Bone marrow (tissue), 2 donors: ENCODE measurements at regions not wholly inside any gene's neighbourhood (a gene's known extent, or its start where the extent isn't known, plus 50 kb on each side); places are given as distances from the start of the nearest gene placed in this dataset.

Source experiments
- DNase-seq, 2 donors: peaks; one replicate each; lab custom pipeline; 2025; lab: John Stamatoyannopoulos, UW

DNA sequence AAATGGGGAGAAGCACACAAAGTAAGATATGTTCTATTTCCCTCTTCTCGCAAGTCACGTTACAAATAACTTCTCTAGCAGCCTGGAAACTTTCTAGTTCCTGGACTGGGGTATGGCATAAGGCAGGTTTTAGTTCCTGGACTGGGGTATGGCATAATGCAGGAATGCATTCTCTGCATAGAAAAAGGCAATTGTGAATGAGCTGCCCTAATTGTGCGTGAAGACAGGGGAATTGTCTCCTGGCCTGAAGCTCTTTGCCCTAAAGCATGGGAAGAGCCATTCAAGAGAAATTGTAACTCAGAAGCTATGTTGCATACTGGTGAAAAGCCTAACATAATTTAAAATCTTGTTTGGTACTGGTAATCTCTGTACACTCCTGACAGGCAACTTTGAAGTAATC, 54.3 kb upstream of the CBLB start:
- no peak for DNase-seq

DNA sequence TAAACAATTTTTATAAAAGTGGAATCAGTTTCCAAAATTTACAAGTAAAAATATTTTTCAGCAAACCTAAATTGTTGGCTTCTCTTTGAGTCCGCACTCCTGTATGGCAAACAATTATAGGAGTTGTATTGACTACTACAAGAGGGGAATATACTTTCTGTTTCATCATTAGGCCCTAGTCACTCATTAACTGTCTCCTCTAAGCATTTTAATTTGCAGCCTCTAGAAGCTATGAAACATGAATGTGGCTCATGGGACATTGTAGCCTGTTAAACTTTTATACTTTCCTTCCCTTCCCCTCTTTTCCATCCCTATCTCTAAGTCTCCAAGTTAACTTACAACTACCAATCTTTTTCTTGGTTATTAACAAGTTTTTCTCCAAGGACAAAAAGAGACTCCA, 58.9 kb upstream of the CBLB start:
- DNase-seq: no peak

DNA sequence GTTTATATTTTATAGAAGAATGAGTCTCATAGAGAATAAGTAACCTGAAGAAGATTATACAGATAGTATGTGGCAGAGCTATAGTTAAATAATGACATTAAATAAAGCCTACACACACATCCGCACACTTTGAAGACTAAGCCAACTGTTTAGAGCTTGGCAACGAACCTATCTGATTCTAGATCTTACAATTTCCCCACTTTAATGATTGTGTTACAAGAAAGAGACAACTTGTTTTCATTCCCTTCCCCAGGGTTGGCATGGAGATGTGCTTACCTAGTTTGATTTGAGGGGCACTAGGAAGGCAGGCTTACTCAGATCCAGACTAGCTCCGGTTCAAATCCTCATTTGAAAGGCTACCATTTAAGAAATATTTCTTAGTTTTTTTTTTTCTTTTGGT, 61.9 kb upstream of the CBLB start:
- DNase-seq: no peak

DNA sequence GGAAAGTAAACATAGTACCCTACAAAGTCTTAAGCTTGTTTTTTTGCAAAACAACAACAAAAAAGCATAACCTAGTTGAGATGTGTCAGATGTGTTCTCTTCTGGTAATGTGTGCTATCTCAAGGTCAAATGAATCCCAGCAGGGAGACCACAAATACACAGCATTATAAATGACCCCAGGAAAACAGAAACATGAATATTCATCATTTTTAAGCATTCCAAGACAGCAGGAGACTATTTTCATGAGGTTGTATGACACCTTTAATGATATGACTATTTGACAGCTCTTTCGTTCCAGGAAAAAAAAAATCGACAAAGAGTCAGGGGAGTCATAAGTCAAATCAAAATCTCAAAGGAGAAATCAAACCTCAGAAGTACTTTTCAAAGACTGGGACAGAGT, 62.7 kb upstream of the CBLB start:
- no peak for DNase-seq

DNA sequence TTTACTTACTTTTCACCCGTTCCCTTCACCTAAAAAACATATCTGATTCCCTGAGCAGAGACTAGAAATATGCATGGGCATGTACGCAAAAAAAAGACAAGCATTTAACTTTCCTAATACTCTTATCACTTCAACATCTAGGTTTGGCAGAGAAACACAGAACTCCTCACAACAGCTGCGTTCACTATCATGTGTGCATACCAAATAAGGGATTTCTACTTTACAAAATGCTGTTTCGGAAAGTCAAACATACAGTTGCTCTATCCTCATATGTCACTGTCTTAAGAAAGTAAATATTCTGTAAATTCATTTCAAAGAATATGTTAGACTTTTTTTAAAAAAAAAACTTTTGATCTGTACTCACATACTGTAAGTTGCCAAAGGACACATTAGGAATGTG, 65.1 kb upstream of the CBLB start:
- DNase-seq: no peak

DNA sequence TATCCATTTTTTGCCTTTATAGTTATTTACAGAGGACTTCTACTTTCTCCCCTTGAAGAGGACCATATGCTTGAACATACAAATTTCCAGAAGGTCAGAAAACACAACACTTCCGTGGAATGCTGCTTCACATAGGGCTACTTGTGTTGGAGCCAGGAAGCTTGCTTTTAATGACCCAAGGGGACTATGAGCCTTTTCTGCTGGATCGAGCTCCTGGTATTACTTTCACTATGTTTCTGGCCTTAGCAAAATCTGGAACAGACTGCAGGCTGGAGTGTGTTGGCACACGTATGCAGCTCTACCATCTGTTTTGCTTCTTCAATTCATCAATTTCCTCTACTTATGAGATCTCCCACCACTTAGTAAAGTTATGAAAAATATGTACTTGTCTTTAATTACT, 69.3 kb upstream of the CBLB start:
- DNase-seq: no peak

DNA sequence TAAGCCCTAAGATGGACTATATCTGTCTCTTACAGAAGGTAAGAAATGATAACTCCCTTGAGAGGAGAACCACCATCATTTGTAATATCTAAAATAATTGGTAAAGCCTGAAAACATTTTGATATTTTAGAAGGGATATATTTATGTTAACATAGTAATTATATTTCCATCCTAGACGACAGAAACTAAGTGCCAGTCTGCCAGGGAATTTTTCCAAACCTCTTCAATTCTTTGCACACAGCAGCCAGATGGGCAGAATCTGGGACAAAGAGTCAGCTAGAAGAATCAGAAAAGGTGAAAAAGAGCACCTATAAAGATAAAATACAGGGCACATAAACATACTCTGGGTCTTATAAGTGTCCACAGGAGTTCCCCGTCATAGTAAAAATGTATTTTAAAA, 70.0 kb upstream of the CBLB start:
- no peak for DNase-seq

DNA sequence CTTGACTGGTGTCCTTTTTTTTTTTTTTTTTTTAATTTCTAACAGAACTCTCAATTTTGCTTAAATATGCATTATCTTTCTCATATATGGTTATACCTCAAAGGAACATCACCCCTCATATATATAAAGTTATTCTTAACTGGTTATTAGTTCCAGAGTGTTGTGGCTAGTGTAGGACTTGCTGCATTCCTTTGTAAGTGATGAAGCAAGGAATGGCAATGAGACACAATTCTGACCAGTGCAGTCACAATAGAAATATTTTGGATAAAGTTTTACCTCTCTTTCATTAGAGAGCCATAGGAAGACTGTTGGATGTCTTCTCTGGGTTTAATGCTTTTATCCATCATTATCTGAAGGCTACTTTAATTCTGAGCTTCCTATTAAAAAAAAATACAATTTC, 75.5 kb upstream of the CBLB start:
- no peak for DNase-seq

DNA sequence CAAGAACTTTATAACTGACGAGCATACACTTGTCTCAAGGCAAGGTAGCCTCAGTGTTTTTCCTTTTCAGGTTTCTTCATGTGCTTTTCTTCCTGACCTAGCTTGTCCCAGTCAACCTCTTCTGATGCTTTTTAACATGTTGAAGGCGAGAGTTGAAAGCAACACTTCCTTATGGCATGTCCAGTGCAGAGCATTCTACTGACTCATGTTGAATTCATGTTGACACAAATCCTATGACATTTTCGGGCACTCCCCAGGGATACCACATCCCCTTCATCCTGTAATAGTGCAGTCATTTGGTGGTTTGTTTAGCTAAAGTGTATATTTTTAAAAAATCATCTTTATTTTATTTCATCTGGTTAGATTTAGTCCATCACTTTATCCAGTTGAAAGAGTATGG, 75.9 kb upstream of the CBLB start:
- no peak for DNase-seq

DNA sequence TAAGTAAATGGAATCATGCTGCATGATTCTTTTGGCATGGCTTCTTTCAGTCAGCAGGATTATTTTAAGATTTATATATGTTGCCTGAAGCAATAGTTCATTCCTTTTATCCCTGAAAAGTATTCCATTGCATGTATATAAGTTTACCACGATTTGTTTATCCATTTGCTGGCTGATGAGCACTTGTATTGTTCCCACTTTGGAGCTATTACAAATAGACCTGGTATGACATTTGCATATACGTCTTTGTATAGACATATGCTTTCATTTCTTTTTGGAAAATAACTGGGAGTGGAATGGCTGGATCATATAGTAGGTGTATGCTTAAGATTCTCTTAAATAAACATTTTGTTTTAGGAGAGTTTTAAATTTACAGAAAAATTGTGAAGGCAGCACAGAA, 79.3 kb upstream of the CBLB start:
- no peak for DNase-seq

DNA sequence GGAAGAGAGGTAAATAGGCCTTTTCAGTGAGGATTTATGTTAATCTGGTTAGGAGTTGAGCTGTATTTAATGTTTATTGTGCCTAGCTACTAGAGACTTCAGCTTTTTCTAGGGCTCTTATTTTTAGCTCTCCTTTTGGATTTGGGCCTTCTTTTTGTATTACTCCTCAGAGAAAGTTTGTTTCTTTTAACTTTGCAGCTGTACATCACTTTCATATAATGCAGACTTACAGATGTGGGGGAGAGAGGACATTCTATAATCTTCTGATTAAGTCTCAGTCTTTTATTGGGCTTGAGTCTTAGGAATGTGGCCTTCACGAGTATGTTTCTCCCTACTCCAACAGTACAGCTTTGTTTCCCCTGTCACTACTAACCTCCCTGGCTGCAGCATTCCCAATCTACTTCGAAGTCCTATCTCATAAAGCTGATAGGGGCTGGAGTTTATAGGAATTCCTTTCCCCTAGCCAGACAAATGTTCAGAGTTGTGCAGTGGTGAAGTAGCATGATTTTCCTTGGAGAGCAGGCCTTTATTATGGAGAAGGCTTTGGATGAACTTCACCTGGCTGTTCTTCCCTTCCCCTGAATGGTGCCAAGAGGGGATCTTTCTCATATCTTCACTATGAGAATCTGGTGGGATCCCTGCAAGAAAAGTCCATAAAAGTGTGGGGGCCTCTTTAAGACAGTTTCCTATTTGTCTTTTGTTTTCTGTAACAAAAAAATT, 82.2 kb upstream of the CBLB start:
- DNase-seq: no peak

DNA sequence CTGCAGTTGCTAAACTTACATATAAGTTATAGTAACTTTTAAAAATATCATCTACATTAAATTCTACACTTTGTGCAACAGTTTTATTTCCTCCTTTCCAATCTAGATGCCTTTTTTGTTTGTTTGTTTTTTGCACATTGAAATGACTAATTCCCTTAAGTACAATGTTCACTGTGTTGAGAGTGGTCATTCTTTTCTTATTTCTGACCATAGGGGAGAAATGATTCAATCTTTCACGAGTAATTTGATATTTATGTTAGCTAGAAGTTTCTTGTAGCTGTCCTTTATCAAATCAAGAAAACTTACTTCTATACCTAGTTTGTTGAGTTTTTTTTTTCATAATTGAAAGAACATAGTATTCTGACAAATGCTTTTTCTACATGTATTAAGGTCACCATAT, 85.0 kb upstream of the CBLB start:
- DNase-seq: no peak

DNA sequence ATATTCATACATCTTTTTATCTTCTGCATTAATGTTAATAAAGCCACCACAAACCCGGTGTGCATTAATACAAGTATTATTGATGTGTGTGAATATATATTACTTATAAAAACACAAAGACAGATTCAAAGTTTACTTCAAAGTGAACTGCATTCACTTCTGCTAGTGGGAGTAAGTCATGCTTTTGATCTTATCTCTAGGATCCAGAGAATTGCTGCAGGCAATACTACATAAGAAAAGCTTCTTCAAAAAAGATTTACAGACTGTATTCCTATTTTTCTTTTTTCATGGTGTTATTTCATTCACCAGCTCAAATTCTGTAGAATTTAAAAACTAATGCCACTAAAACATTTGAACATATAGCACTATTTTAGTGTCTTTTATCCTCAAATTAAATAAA, 87.5 kb upstream of the CBLB start:
- no peak for DNase-seq

DNA sequence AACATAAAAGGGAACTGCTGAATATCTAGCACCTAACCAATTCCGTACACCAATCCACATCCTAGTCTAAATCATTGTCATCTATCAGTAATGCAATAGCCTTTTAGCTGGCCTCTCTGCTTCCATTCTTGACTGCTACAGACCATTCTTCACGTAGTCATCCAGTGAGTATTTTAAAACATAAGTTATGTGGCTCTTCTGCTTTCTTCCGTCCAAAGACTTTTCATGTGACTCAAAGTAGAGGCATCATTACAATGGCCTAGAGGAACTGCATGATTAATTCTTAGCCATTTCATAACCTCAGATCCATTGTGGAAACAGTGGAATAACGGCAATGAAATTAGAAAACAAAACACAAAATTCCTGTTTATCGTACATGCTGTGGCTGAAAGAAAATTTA, 88.9 kb upstream of the CBLB start:
- no peak for DNase-seq

DNA sequence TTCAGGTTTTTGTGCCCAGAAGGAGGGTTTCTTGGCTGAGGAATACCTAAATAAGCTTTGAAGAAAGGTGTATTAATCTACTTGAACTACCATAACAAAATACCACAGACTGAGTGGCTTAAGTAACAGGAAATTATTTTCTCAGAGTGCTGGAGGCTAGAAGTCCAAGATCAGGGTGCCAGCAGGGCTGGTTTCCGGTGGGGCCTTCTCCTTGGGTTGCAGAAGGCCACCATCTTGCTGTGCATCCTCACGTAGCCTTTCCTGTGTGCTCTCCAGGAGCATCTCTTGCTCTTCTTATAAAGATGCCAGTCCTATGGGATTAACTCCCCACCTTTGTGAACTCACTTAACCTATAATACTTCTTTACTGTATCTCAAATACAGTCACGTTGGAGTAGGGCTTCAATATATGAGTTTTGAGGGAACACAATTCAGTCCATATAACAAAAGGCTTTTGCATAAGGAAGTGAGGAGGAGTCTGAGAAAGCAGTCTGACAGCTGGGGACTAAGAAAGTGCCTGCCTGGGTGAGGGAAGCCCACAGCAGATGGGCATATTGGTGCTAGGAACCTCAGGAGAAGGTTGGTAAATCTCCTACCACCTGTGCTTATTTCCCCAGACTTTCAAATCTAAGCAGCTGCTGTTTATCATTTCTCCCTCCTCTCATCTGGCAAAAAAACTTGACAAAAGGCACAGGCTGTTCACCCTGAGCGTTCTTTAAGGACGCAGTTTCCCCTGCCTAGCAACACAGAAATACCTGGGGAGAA, 89.6 kb upstream of the CBLB start:
- DNase-seq: no peak

DNA sequence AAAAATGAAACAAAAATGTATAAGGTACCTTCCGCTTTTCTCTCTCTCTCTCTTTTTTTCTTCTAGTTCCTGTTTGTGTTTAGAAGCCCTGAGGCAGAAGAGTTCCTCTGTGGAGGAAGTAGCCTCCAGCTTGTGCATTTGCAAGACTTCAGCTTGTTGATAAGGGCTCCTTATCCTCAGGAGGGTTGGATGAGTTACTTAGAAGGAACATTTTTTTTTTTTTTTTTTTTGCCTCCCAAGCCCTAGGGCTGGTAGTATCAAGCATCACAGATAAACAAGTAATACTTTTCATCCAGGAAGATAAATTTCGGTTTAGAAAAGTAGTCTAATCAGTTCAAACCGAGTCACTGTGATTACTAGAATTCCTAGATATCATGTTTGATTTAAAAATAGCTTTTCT, 91.0 kb upstream of the CBLB start:
- no peak for DNase-seq

DNA sequence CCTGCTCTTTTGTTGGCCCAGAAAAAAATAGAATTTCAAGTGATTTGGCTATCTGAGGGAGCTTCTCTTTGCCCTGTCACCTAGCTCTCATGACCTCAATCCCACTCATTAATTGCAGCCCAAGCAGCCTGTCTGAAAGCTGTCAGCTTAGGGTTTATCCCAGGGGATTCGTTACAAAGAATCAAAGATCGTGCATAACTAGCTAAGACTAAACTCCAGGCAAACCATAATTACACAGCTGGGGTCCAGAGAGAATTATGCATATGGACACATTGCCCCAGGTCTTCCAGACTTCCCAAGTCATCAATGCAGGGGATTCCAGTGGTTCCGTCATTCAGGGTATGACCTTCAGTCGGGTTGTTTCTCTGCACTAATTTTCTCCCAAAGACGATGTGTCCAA, 91.6 kb upstream of the CBLB start:
- no peak for DNase-seq

DNA sequence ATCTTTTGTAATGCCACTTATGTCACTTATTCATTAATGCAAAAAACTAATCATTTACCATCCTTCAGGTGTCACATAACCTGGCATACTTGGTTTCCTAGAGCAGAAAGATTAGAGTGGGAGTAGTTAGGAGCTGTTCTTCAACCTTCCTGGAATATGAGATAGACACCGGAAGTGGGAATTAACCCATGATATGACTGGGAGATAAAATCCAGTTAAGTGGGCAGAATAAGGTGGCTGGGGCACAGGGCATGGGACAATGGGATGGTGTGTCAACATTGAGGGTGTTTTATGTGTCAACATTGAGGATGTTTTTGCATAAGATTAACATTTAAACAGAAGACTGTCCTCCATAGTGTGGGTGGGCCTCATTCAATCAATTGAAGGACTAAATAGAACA, 94.3 kb upstream of the CBLB start:
- no peak for DNase-seq

DNA sequence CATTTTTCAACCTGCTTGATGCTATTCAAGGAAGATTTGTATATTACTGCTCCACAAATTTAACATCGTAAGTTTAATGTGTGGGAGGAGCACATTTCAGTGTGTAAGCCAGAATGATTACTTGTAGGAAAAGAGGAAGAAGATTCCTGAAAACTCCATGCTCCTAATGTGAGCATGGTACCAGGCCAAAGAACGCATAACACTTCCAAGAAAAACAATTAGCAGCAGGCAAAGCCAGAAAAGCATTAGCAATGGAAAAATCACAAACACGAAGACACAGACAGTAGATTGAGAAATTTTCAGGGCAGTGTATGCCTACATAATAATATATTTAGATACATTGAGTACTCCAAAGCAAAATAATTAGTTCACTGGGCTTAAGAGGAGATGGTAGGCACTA, 96.6 kb upstream of the CBLB start:
- DNase-seq: no peak

DNA sequence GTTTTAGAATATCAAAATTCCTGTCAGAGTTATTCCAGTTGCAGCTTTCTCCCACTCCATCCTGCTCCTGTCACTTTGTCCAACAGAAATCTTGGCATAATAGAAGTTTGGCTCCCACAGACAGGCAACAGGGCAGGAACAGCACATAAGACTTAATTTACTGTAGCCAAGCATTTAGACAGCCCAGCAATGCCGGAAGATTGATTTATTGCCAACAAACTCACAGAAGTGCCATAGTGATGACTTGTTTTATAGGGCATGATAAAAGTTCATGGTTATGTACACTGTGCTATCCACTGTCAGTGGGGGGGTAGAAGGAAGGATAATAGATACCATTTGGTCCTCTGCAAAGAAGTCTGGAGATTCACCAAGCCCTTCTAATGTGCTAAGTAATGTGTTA, 98.3 kb upstream of the CBLB start:
- no peak for DNase-seq

DNA sequence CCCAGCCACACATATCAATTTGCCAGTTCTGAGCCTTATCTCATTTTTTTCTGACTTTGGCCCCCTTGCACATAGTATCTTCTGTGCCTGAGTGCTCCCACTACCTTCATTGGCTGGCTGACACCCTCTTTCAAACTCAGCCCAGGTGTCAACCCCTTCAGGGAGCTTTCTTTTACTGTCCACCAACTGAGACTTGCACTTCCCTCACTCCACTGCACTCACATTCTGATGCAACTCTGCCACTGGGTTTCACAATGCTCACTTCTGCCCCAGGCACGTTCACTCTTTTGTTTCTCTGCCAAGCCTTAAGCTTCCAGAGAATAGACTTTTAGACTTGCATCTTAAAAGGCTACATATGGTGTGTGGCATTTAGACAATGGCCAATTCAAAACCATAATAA, 101.5 kb upstream of the CBLB start:
- no peak for DNase-seq

DNA sequence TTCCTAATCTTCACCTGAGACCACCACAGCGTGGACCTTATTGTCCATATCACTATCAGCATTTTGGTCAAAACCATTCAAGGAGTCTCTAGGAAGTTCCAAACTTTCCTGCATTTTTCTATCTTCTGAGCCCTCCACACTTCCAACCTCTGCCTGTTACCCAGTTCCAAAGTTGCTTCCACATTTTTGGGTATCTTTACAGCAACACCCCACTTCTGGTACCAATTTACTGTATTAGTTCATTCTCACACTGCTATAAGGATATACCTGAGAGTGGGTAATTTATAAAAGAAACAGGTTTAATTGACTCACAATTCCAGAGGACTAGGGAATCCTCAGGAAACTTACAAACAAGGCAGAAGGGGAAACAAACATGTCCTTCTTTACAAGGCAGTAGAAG, 103.3 kb upstream of the CBLB start:
- DNase-seq: no peak

DNA sequence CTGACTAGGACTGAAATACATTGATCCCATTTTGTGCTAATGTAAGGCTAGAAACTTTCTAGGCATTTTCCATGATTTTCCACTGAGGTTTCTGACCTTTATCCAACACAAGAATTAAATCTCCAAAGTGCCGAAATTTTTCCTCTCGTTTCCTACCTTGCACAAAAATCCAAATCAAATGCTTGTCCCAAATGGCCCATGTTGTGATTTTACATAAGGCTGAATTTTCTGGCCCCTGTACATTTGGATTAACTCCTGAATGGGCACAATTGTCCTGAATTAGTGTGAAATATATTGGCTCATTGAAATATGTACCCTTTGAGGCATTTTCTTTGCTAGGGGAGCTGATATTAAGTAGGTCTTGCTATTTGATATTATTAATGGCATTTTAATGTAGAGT, 105.6 kb upstream of the CBLB start:
- no peak for DNase-seq

DNA sequence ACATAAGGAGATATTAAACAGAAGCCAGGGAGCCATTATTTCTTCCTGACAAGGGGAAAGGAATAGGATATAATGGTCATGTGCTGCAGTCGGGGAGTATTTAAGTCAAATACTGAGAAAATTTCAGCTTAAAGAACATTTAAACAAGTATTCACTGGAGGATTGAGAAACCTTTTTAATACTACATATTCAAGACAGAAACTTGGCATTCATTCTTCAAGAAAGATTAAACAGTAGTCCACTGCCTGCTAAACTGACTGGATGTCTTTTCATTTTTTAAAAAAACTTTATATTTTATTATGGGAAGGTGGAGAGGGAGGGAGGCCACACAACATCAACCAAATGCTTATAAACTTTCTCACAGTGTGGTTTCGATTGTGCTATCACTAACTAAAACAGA, 107.4 kb upstream of the CBLB start:
- no peak for DNase-seq
